Activated CD4-positive, alpha-beta T cell treated with anti-CD3 and anti-CD28 coated beads for 48 hours (primary cell): ENCODE measurements at regions not wholly inside any gene's neighbourhood (a gene's known extent, or its start where the extent isn't known, plus 50 kb on each side); places are given as distances from the start of the nearest gene placed in this dataset.
"Not testable (repeated sequence)": the region's sequence is repeated elsewhere in the genome, so short reads cannot be mapped to it uniquely, and the experiment has no call there.

Source experiments
- DNase-seq: peaks from one replicate; pipeline ENCODE4 v3.0.0-alpha.2; 2020

GRCh38 chr4:103305355-103305754, 107.2 kb upstream of the CENPE start:
- no peak for DNase-seq

GRCh38 chr4:103303011-103303410, 104.9 kb upstream of the CENPE start:
- no peak for DNase-seq

GRCh38 chr4:103292959-103293358, 94.8 kb upstream of the CENPE start:
- DNase-seq, result no peak

- DNase-seq, result no peak
Measured at GRCh38 chr4:103292373-103292772, 94.2 kb upstream of the CENPE start.

GRCh38 chr4:103289186-103289585, 91.0 kb upstream of the CENPE start:
- no peak for DNase-seq

GRCh38 chr4:103272174-103272573, 74.0 kb upstream of the CENPE start:
- DNase-seq, result no peak

GRCh38 chr4:103268746-103269145, 70.6 kb upstream of the CENPE start:
- DNase-seq, result no peak

- DNase-seq, result no peak
Measured at GRCh38 chr4:103264905-103265304, 66.8 kb upstream of the CENPE start.

GRCh38 chr4:103256068-103256467, 57.9 kb upstream of the CENPE start:
- DNase-seq, result not testable (repeated sequence)
